Glutamatergic neuron (in vitro differentiated cells): ENCODE measurements at regions not wholly inside any gene's neighbourhood (a gene's known extent, or its start where the extent isn't known, plus 50 kb on each side); places are given as distances from the start of the nearest gene placed in this dataset.

Experiments used
- DNase-seq: peaks from one replicate; pipeline ENCODE4 v3.0.0; 2022
- H3K27ac Mint-ChIP-seq: one replicate; pipeline ENCODE4 v1.8.0; 2020; ENCODE audit warnings: mild to moderate bottlenecking, mixed read lengths, inconsistent platforms; ENCODE audit not compliant: unreplicated experiment
- H3K27me3 Mint-ChIP-seq: one replicate; pipeline ENCODE4 v1.8.0; 2020; ENCODE audit warnings: mild to moderate bottlenecking, moderate library complexity, mixed read lengths, inconsistent platforms; ENCODE audit not compliant: unreplicated experiment
- H3K36me3 Mint-ChIP-seq: one replicate; pipeline ENCODE4 v1.8.0; 2020; ENCODE audit warnings: mild to moderate bottlenecking, mixed read lengths, inconsistent platforms; ENCODE audit not compliant: unreplicated experiment
- H3K4me1 Mint-ChIP-seq: one replicate; pipeline ENCODE4 v1.8.0; 2020; ENCODE audit warnings: mild to moderate bottlenecking, low read depth, mixed read lengths, inconsistent platforms; ENCODE audit not compliant: unreplicated experiment
- H3K4me3 Mint-ChIP-seq: one replicate; pipeline ENCODE4 v1.8.0; 2020; ENCODE audit warnings: mild to moderate bottlenecking, mixed read lengths, inconsistent platforms; ENCODE audit not compliant: unreplicated experiment
- H3K9me3 Mint-ChIP-seq: one replicate; pipeline ENCODE4 v1.8.0; 2020; ENCODE audit warnings: mild to moderate bottlenecking, moderate library complexity, mixed read lengths, inconsistent platforms; ENCODE audit not compliant: unreplicated experiment
- TF ChIP-seq, protein P1 (sequence below): fragments of 200-600 bp; sonication (generic); IDR thresholded peaks from one replicate; pipeline ENCODE4 v1.5.0; 2021; ENCODE audit not compliant: partially characterized antibody, unreplicated experiment

GRCh38 chr10:117662751-117663540, 120.4 kb downstream of the EMX2 start:
- peaks cover 3% of the 10 kb centered on the region for H3K36me3 Mint-ChIP-seq
- peaks cover 10% of the 10 kb centered on the region for H3K9me3 Mint-ChIP-seq
- TF ChIP-seq, protein P1, sequence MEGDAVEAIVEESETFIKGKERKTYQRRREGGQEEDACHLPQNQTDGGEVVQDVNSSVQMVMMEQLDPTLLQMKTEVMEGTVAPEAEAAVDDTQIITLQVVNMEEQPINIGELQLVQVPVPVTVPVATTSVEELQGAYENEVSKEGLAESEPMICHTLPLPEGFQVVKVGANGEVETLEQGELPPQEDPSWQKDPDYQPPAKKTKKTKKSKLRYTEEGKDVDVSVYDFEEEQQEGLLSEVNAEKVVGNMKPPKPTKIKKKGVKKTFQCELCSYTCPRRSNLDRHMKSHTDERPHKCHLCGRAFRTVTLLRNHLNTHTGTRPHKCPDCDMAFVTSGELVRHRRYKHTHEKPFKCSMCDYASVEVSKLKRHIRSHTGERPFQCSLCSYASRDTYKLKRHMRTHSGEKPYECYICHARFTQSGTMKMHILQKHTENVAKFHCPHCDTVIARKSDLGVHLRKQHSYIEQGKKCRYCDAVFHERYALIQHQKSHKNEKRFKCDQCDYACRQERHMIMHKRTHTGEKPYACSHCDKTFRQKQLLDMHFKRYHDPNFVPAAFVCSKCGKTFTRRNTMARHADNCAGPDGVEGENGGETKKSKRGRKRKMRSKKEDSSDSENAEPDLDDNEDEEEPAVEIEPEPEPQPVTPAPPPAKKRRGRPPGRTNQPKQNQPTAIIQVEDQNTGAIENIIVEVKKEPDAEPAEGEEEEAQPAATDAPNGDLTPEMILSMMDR = no peak
- no peak overlapping the region for H3K27ac Mint-ChIP-seq
- peaks cover 8% of the 10 kb centered on the region for H3K4me1 Mint-ChIP-seq
- H3K27me3 Mint-ChIP-seq = peaks cover 7% of the 10 kb centered on the region
- DNase-seq = no peak
- no peak overlapping the region for H3K4me3 Mint-ChIP-seq

- Mint-ChIP-seq H3K27me3 (peaks cover 7% of the 10 kb centered on the region), H3K36me3 (peaks cover 3% of the 10 kb centered on the region), H3K27ac (no peak overlapping the region), H3K9me3 (peaks cover 10% of the 10 kb centered on the region), H3K4me1 (peaks cover 8% of the 10 kb centered on the region), H3K4me3 (no peak overlapping the region)
- TF ChIP-seq, protein P1 = no peak
- DNase-seq = no peak
Measured at GRCh38 chr10:117663750-117664149, 121.2 kb downstream of the EMX2 start.

GRCh38 chr10:117664288-117664687, 121.7 kb downstream of the EMX2 start:
- TF ChIP-seq, protein P1 = no peak
- H3K9me3 Mint-ChIP-seq = peaks cover 10% of the 10 kb centered on the region
- H3K4me1 Mint-ChIP-seq = peaks cover 8% of the 10 kb centered on the region
- H3K27me3 Mint-ChIP-seq = peaks cover 7% of the 10 kb centered on the region
- no peak overlapping the region for H3K4me3 Mint-ChIP-seq
- peaks cover 3% of the 10 kb centered on the region for H3K36me3 Mint-ChIP-seq
- no peak for DNase-seq
- no peak overlapping the region for H3K27ac Mint-ChIP-seq

- Mint-ChIP-seq H3K27ac (no peak overlapping the region), H3K9me3 (peaks cover 10% of the 10 kb centered on the region), H3K4me1 (peaks cover 8% of the 10 kb centered on the region), H3K36me3 (peaks cover 3% of the 10 kb centered on the region), H3K4me3 (no peak overlapping the region), H3K27me3 (peaks cover 8% of the 10 kb centered on the region)
- TF ChIP-seq, protein P1 = no peak
- no peak for DNase-seq
Measured at GRCh38 chr10:117666166-117666565, 123.6 kb downstream of the EMX2 start.

DNA sequence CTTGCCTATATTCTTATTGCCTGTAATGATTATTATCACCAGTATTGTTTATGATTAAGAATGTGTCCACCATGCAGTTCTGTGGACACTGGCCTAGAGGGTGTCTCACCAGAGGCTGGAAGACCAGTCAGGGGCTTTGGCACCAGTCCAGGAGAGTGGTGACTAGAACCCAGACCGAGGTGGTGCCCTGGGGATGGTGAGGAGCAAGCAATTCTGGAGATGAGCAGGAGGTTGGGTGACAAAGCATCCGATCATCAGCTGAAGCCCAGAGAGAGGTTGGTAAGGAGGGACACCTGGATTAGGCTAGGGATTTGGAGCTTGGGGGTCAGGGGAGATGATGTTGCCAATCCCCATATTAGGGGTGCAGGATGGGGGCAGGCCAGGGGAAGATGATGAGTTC, 124.4 kb downstream of the EMX2 start:
- Mint-ChIP-seq H3K27me3 (peaks cover 10% of the 10 kb centered on the region), H3K36me3 (peaks cover 3% of the 10 kb centered on the region), H3K4me1 (peaks cover 8% of the 10 kb centered on the region), H3K4me3 (no peak overlapping the region), H3K27ac (no peak overlapping the region), H3K9me3 (peaks cover 10% of the 10 kb centered on the region)
- TF ChIP-seq, protein P1 = no peak
- DNase-seq = no peak
